ENCODE measurements at regions not wholly inside any gene's neighbourhood (a gene's known extent, or its start where the extent isn't known, plus 50 kb on each side); places are given as distances from the start of the nearest gene placed in this dataset.

- Histone ChIP-seq H3K4me1 (peaks cover 25 to 52% (median 33%) of the 10 kb centered on the region in 4 donors), H3K27me3 (peaks cover 0 to 35% (median 7%) of the 10 kb centered on the region in 4 donors), H3K36me3 (no peaks in the 10 kb centered on the region), H3K4me3 (peak overlapping the region; percentile 54 to 91 (median 73)), H3K27ac (peak overlapping the region; percentile 94 to 98 (median 96)), H3K9me3 (no peaks in the 10 kb centered on the region)
- TF ChIP-seq EP300 (IDR thresholded peaks at IDR 0.05) (peak in 1 of 4 donors; percentile 8), POLR2AphosphoS5 (IDR thresholded peaks at IDR 0.05) (peak; percentile 73 to 74), CTCF (IDR thresholded peaks at IDR 0.05) (peak in 5 of 6 experiments; percentile 32 to 94 (median 52)), POLR2A (IDR thresholded peaks at IDR 0.05) (peak in 3 of 4 donors; percentile 46 to 93 (median 92))
- DNase-seq (peak; percentile 65 to 97), ATAC-seq (ENCODE audit: low FRiP score in 2 of 2) (peak; percentile 78 to 84)
- 0 to 1% methylated on average over 18 to 63 of the region's 95 CpGs for whole genome bisulfite sequencing, 2 donors
Observed at GRCh38 chr17:81345228-81346089, 49.8 kb upstream of the BAHCC1 start.

Data from upper lobe of left lung (tissue), 6 donors.